ENCODE measurements at regions not wholly inside any gene's neighbourhood (a gene's known extent, or its start where the extent isn't known, plus 50 kb on each side); places are given as distances from the start of the nearest gene placed in this dataset.

GRCh38 chr12:41856228-41856627 is 288.4 kb downstream of the GXYLT1 start (continued):
- TF ChIP-seq ATF2 (CRISPR knock-in tag; IDR thresholded peaks at IDR 0.05; ENCODE audit: borderline replicate concordance, low read depth) = no peak
- TF ChIP-seq SP1 (CRISPR knock-in tag; conservative IDR thresholded peaks at IDR 0.05) = no peak
- no peak for TF ChIP-seq OVOL2 (CRISPR knock-in tag; IDR thresholded peaks at IDR 0.05; ENCODE audit: borderline replicate concordance)
- no peak for TF ChIP-seq TP53 (CRISPR knock-in tag; IDR thresholded peaks at IDR 0.05)

GRCh38 chr12:41850046-41850445 is 294.6 kb downstream of the GXYLT1 start:
- Mint-ChIP-seq H3K9me3 (peaks cover 16% of the 10 kb centered on the region), H3K4me1 (no peaks in the 10 kb centered on the region)
- CTCF ChIA-PET = no interaction called here

More at GRCh38 chr12:41850046-41850445, 294.6 kb downstream of the GXYLT1 start:
- TF ChIP-seq EMX1 (CRISPR knock-in tag; IDR thresholded peaks at IDR 0.05) (no peak), CBFB (CRISPR knock-in tag; IDR thresholded peaks at IDR 0.05; ENCODE audit: low read depth) (no peak), ZNF281 (CRISPR knock-in tag; IDR thresholded peaks at IDR 0.05) (no peak), IRF1 (CRISPR knock-in tag; IDR thresholded peaks at IDR 0.05) (no peak), MLX (CRISPR knock-in tag; IDR thresholded peaks at IDR 0.05) (no peak), ZNF425 (CRISPR knock-in tag; conservative IDR thresholded peaks at IDR 0.05) (no peak), ATF3 (CRISPR knock-in tag; conservative IDR thresholded peaks at IDR 0.05) (no peak), ZNF219 (CRISPR knock-in tag; IDR thresholded peaks at IDR 0.05; ENCODE audit: borderline replicate concordance) (no peak), FOXK1 (CRISPR knock-in tag; IDR thresholded peaks at IDR 0.05) (no peak), ZNF138 (CRISPR knock-in tag; conservative IDR thresholded peaks at IDR 0.05) (no peak), ELF4 (CRISPR knock-in tag; IDR thresholded peaks at IDR 0.05; ENCODE audit: low read depth) (no peak), E2F1 (CRISPR knock-in tag; IDR thresholded peaks at IDR 0.05) (no peak), SMAD4 (CRISPR knock-in tag; IDR thresholded peaks at IDR 0.05) (no peak), USF1 (CRISPR knock-in tag; IDR thresholded peaks at IDR 0.05) (no peak), NR1H2 (CRISPR knock-in tag; IDR thresholded peaks at IDR 0.05) (no peak), NFYB (CRISPR knock-in tag; conservative IDR thresholded peaks at IDR 0.05; ENCODE audit: low read depth) (no peak), ETV6 (CRISPR knock-in tag; IDR thresholded peaks at IDR 0.05) (no peak), CTCF (IDR thresholded peaks at IDR 0.05) (no peak)
- DNase-seq (ENCODE audit: low spot score) (no peak), ATAC-seq (no peak)
- no peaks in the 10 kb centered on the region for H3K27me3 Mint-ChIP-seq (ENCODE audit: low read depth)
- no peak overlapping the region for H3K4me3 Mint-ChIP-seq
- POLR2A ChIA-PET = no interaction called here
- H3K27ac Mint-ChIP-seq = no peak overlapping the region
- H3K36me3 Mint-ChIP-seq = no peaks in the 10 kb centered on the region

Data from WTC11 (cell line).